SH-SY5Y (cell line): ENCODE measurements at regions not wholly inside any gene's neighbourhood (a gene's known extent, or its start where the extent isn't known, plus 50 kb on each side); places are given as distances from the start of the nearest gene placed in this dataset.

ENCODE experiments used
- GATA2 ChIP-seq: IDR thresholded peaks from 2 replicates; pipeline ENCODE4 v1.6.1; 2011; ENCODE audit warnings: mild to moderate bottlenecking, low read depth, low read length
- GATA3 ChIP-seq: IDR thresholded peaks from 2 replicates; pipeline ENCODE4 v1.6.1; 2011; ENCODE audit warnings: low read depth, mild to moderate bottlenecking, low read length, moderate library complexity

GRCh38 chr11:128042290-128042751 lies 545.0 kb downstream of the ETS1 start:
- TF ChIP-seq GATA2 (peak; percentile 93), GATA3 (peak; percentile 81)

DNA sequence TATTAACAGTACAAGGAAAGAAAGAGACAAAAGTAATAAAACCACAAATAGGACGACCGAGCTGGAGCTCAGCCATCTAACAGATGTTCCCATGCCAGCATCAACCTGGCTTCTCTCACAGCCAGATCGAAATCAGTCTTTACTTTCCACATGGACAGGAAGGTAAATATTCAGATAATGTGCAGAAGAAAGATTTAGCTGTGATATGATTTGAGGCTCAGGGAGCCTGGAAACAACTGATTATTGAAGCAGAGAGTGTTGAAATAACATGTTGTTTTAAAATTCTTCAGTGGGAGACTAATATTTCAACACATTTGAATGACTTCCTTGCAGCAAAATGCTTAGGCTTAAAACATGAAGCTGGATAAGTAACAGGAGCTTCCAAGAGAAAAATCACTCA lies 546.8 kb downstream of the ETS1 start:
- peak; percentile 95 for TF ChIP-seq GATA3
- peak; percentile 96 for TF ChIP-seq GATA2

DNA sequence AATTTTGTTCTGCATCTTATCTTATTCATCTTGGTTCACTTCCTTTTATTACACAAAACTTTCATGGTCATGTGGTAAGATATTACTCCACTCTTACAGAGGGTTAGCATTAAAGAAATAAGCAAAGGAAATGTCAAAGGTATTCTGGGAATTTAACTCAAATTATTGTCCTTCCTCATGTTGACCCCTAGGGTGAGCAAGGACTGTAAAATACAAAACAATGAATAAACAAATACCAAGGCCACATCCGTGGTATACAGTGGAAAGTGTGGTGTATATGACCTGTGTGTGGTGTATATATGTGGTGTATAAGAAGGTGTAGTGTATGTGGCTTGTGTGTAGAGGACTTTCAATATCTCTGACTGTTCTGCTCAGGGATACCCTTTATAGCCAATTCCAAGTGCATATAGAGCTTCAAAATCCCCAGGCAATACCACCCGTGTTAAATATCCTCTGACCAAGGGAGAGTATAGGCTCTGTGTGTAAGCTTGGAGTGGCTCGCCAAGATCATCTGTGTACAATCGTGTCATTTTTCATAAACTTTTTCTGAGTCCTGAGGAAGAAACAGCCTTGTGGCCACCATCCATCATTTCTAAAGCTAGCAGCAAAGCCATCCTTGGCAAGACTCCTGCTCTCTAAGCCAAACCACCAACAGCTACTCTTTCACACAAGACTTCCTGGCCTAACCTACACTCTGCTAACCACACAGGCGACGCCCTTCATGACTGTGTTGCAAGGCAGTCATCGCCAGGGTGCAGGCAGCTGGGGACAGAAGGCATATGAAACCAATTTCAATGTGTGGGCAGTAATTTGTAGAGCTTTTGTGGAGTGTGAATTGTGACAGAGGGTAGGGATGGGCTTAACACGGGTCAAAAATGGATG lies 548.0 kb downstream of the ETS1 start:
- TF ChIP-seq GATA3 (no peak), GATA2 (no peak)

GRCh38 chr11:128036556-128037093 lies 550.7 kb downstream of the ETS1 start:
- TF ChIP-seq GATA3, result no peak
- TF ChIP-seq GATA2, result no peak

GRCh38 chr11:128036006-128036405 lies 551.4 kb downstream of the ETS1 start:
- no peak for TF ChIP-seq GATA2
- TF ChIP-seq GATA3, result no peak

DNA sequence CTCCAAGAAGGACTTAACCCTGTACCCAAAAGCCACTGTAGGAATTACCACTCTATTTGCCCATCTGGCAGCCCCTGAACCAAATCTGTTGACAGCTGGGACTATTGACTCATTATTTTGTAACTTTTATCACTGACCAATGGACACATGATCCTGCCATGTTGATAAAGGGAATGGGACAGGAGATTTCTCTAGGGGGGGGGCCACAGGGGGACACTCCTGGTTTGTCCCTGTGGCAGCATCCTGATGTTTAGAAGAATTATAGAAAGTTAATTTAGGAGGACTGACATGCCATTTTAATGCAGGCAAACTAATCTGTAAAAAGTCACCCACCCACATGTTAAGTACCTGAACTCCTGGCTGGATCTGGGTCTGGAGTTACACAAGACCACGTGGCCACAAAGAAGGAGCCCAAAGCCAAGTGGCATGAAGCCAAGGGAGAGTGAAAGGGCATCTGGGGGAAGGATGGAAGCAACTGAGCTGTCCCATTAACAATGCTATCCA lies 558.1 kb downstream of the ETS1 start:
- TF ChIP-seq GATA2 (no peak), GATA3 (no peak)

DNA sequence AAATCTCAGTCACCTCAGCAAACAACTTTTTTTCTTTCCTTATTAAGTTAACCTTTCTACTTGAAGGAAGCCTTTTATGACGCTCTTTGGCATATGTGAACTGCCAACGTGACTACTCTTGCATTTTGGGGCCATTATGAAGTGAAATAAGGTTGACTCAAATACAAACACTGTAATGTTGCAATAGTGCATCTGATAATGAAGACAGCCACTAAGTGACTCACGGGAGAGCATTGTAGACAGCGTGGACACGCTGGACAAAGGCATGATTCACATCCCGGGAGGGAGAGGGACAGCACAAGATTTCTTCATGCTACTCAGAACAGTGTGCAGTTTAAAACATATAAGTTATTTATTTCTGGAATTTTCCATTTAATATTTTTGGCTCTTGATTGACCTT lies 560.8 kb downstream of the ETS1 start:
- TF ChIP-seq GATA3 (no peak), GATA2 (no peak)

GRCh38 chr11:128022761-128023160 lies 564.6 kb downstream of the ETS1 start:
- TF ChIP-seq GATA3, result no peak
- TF ChIP-seq GATA2, result no peak

- TF ChIP-seq GATA2 (no peak), GATA3 (no peak)
Measured at GRCh38 chr11:128022007-128022368, 565.4 kb downstream of the ETS1 start.

DNA sequence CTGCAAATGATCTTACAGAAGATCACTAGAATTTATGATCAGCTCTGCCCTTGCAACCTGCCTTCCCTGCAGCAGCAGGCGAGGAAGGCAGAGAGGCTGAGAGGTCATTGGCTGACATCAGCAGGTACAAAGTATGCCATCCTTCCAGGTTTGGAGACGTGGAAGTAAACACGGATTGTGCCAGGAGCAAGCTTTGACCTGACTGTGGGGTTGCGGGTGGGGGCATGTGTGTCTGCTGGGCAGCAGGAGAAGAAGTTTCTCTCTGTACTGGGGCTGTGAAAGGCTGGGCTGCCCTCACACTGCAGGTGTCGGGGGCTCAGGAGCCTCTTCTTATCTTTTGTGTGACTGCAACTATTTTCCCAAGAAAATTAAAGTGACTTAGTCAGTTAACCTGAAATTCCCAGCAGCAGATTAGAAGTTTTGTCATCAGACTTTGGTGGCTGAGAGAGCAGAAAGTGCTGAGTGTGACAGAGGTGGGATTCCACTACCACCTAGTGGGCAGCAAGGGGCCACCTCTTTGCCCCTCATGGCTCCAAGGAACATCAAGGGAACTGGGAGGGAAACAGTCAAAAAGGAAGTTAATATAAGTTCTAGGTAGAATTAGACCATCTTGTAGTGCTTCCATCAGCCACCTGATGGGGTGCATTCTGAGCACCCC lies 565.9 kb downstream of the ETS1 start:
- TF ChIP-seq GATA2 (no peak), GATA3 (no peak)

GRCh38 chr11:128018692-128019091 lies 568.7 kb downstream of the ETS1 start:
- TF ChIP-seq GATA2 (no peak), GATA3 (no peak)

- TF ChIP-seq GATA2, result no peak
- TF ChIP-seq GATA3, result no peak
Measured at GRCh38 chr11:128005562-128005961, 581.8 kb downstream of the ETS1 start.

DNA sequence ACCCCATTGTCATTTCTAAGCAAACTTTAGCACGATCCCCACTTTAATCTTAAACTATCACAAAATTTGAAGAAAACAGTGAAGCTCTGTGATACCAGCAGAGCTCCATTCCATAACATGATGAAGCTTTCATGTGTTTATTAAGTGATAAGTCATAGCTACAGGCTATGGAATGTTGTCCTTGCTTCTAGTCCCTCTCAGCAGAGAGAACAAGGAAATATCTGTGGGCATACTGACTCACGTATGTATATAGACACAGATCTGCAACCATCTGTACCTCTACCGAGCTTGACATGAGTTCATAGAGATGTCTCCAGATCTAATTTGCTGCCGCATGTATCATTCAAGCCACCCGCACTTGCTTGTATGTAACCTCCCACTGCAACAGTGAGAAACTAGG lies 588.9 kb downstream of the ETS1 start:
- no peak for TF ChIP-seq GATA2
- TF ChIP-seq GATA3, result no peak

DNA sequence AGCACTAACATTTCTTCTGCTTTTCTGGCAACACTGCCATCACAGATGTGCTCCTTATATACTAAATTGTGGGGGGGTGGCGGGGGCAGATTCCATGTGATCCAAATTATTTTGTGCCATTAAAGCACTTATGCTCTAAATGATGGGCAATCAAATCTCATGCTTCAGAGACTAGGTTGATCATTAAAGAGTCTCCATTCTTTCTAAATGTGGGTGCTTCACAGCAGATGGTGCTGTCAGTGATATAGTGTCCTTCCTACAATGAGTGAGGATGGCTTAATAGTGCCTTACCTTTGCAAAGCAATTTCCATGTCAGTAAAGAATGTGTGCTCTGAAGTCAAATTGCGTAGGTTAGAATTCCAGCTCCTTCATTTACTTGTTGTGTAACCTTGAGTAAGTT lies 589.8 kb downstream of the ETS1 start:
- no peak for TF ChIP-seq GATA2
- no peak for TF ChIP-seq GATA3

GRCh38 chr11:127996825-127997224 lies 590.5 kb downstream of the ETS1 start:
- TF ChIP-seq GATA3, result no peak
- no peak for TF ChIP-seq GATA2

GRCh38 chr11:127995921-127996320 lies 591.4 kb downstream of the ETS1 start:
- TF ChIP-seq GATA2, result no peak
- no peak for TF ChIP-seq GATA3
